ENCODE measurements at regions not wholly inside any gene's neighbourhood (a gene's known extent, or its start where the extent isn't known, plus 50 kb on each side); places are given as distances from the start of the nearest gene placed in this dataset.

GRCh38 chr4:17322514-17322913 is 189.4 kb downstream of the QDPR start:
- TF ChIP-seq CTCF (IDR thresholded peaks at IDR 0.05) (no peak), POLR2A (IDR thresholded peaks at IDR 0.05) (no peak)
